GM19043 (cell line): ENCODE measurements at regions not wholly inside any gene's neighbourhood (a gene's known extent, or its start where the extent isn't known, plus 50 kb on each side); places are given as distances from the start of the nearest gene placed in this dataset.
"Not testable (repeated sequence)": the region's sequence is repeated elsewhere in the genome, so short reads cannot be mapped to it uniquely, and the experiment has no call there.

ENCODE experiments used
- ATAC-seq: cut with Tn5 transposase; IDR thresholded peaks from one replicate; pipeline ENCODE4 v1.9.1; 2021; ENCODE audit warnings: low read depth; ENCODE audit not compliant: unreplicated experiment

DNA sequence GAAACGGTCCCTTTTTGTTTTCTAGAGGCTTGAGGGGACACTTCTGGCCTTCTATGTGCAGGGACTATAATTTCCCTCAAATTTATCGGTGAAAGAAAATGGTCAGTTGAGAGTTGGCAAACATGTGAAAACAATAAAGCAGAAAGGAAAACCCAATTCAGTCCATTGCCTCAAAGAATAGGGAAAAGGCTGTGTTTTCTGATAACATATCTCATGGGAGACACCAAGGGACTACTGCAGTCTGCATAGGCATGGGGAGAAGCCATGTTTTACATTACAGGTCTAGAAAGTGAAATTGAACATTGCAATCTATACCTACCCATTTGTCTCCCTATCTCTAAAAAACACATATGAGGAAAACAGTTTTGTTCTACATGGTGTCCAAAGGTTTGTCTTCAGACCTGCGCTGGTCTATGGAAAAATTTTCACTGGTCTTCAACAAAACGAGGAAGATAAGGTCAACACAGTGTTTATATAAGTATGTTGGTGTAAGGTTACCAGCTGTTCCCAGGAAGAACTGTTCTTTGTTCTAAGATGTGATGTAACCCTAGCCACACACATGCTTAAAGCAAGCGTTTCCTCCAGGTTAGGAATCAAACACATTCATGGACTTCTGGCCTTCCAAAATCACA, 179.7 kb downstream of the MREG start:
- no peak for ATAC-seq

DNA sequence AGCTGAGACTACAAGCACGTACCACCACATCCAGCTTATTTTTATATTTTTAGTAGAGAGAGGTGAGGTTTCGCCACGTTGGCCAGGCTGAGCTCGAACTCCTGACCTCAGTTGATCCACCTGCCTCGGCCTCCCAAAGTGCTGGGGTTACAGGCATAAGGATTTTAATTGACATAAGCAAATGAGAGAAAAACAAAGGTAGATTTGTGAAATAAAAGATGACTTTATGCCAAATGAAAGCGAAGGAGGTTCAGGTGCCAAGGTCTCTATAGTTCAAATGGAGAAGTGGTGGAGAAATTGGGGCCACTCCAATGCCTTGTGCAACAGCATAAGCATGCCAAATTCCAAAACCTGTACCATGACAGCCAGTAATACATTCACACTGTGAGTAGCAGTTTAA, 180.6 kb downstream of the MREG start:
- no peak for ATAC-seq

DNA sequence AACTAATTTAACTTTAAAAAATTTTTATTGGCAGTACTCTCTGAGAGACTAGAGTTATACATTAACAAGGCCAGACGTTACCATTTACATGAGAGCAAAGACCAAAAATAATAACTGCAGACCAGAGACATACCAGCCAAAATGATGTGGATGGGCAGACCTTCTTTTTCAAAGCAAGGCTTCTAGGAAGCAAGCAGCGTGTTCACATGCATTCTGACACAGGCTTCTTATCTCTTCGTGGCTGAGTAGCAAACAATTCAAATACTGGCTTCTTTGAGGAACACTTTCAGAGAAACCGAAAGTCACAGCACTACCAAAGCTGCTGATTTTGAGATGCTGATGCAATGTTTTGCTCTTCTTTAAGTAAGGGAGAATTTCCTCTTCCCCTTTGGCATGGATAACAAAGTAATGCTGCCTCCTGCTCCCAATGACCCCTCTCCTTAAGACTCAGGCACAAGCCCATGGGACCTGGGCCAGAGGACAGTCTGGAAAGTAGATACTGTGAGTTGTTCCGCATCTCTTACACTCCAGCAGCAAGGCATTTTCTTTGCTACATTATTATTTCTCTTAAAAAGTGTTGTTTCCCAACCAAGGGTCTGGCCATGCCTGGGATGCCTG, 181.9 kb downstream of the MREG start:
- peak; percentile 81 for ATAC-seq

DNA sequence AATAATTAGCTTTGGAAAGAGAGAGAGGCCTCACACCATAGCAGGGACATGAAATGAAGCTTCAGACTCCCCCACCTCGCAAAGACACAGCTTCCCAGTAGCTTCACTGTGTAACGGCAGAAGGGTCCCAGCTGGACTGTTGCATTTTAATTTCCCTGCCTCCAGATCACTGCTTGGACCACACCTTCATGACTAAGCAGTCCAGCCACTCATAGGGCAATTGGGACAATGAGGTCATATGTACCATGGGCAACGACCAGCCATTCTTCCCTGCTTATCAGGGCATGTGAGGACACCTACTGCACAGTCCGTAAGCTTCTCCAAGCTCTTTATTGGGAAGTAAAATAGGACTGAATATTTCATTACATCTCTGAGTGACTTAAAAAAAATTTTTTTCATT, 183.0 kb downstream of the MREG start:
- no peak for ATAC-seq

- ATAC-seq = no peak
These were observed 184.1 kb downstream of the MREG start for GRCh38 chr2:215829261-215829660.

DNA sequence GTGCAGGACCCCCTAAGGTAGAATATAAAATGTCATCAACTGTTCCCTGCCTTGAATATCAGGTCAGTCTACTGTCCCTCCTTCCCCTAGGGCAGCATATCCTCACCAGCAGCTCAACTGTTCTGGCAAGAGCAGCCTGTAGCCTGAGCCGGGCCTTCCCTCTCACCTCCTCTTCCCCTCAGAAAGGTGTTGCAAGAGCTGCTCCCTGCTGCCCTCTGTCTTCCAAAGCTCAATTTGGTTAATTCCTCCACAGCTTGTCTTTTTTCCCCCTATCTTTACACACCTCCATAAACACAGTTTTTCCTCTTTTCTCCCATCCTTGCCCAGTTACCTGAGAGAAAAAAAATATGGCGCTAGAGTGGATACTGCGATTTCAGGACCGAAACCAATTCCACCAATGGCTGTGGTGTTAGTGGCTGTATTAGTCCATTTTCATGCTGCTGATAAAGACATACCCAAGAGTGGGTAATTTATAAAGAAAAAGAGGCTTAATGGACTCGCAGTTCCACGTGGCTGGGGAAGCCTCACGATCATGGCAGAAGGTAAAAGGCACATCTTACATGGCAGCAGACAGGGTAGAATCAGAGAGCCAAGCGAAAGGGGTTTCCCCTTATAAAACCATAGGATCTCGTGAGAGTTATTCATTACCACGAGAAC, 184.7 kb downstream of the MREG start:
- peak; percentile 66 for ATAC-seq

GRCh38 chr2:215826838-215827441, 186.4 kb downstream of the MREG start:
- ATAC-seq = no peak

DNA sequence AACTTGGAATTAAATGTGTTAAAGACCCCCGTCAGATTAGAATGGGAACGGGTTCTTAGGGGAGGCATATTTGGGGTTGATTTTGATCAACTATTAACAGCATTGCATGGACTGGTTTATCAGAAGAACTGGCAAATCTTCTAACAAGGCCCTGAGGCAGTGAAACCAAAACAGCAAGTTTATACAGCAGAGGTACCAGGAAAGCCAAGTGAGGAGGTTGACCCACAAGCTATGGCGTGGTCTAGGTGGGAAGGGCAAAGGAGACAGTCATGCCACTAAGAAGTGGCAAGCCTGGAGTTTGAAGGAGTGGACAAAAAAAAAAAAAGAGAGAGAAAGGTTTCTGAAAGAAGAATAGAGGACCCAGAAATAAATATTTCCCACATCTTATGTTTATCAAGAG, 187.0 kb downstream of the MREG start:
- ATAC-seq = no peak

GRCh38 chr2:215825707-215826106, 187.6 kb downstream of the MREG start:
- no peak for ATAC-seq

DNA sequence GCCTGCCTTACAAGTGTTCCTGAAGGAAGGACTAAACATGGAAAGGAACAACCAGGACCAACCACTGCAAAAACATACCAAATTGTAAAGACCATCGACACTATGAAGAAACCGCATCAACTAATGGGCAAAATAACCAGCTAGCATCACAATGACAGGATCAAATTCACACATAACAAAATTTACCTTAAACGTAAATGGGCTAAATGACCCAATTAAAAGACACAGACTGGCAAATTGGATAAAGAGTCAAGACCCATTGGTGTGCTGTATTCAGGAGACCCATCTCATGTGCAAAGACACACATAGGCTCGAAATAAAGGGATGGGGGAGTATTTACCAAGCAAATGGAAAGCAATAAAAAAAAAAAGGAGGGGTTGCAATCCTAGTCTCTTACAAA, 192.1 kb downstream of the MREG start:
- ATAC-seq = not testable (repeated sequence)

DNA sequence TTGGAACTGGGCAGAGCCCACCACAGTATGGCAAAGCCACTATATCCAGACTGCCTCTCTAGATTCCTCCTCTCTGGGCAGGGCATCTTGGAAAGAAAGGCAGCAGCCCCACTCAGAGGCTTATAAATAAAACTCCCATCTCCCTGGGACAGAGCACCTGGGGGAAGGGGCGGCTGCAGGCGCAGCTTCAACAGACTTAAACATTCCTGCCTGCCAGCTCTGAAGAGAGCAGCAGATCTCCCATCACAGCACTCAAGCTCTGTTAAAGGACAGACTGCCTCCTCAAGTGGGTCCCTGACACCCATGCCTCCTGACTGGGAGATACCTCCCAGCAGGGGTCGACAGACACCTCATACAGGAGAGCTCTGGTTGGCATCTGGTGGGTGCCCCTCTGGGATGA, 193.6 kb downstream of the MREG start:
- ATAC-seq = not testable (repeated sequence)

- no peak for ATAC-seq
These were observed 196.3 kb downstream of the MREG start for GRCh38 chr2:215817046-215817445.

DNA sequence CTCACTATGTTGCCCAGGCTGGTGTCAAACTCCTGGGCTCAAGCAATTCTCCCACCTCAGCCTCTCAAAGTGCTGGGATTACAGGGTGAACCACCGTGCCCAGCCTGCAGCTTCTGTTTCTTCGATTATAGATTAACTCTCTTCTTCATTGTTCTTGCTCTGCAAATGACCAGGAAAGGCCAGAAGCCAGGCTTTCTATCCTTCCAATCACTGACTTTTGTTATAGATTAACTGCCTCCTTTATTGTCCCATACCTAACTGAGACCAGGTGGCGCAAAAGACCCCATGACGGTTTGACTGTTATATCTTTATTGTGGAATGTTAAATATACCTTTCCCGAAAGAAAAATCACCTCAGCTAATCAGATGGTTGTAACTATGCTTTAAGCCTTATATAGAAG, 196.9 kb downstream of the MREG start:
- no peak for ATAC-seq

DNA sequence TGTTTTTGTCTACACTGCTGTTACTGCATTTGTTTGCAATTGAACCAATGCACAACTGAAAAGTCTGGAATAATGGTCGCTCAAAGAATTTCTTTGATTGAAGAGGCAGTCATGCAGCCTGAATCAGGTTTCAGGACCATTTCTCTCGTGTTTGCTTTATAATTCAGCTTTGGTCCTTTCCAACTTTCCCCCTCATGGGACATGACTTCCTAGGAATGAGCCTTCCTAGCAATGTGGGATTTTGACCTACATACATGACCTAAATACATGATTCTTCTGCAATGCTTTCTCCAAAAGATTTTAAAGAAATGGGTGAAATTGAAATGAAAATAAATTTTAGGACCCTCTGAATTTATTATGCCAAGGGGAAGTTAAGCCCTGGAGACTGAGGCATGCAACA, 197.4 kb downstream of the MREG start:
- no peak for ATAC-seq

DNA sequence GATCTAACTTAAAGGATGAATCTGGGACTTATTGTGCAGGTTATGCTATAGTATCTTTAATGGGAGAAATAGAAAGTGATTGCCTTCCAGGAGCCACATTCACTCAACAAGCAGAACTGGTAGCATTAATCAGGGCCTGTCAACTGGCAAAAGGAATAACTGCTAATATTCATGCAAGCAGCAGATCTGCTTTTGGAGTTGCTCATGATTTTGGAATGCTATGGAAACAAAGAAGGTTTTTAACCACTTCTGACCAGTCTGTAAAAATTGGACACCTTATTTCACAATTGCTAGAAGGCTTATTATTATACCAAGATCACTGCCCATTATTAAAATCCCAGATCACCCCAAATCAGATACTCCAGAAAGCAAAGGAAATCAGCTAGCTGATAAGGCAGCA, 200.4 kb downstream of the MREG start:
- ATAC-seq = no peak

DNA sequence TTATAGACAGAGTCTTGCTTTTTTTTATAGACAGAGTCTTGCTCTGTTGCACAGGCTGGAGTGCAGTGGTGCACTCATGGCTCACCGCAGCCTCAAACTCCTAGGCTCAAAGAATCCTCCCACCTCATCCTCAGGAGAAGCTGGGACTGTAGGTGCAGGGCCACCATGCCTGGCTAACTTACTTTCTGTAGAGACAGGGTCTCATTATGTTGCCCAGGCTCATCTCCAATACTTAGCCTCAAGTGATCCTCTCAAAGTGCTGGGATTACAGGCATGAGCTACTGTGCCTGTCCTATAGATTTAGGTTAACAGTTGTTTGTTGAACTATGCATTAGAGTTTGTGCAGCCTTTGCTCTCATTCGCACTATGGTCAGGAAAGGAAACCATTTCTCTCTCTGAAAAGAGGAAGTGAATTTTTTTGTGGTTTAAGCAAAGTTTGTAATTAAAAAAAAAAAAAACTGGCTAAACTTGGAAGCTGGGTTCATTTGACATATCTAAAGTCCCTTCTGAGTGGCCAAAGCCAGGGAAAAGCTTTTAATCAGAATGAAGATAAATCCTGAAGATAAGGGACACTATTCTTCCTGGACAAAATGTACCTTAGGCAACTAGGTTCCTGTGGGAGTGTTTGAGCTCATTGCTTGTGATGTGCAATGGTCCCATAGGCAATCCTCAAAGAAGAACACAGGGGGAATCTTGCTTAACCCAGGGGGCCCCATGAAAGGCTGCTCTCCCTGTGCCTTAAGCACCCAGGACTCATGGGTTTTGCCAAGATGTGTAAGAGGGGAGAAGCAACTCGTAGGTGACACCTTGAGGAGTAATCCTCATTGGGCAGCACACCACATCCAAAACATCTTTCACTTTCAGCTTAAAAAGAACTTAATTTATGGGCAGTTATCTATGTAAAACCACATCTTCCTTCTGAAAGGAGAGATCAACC, 201.7 kb downstream of the MREG start:
- ATAC-seq = peak; percentile 91

DNA sequence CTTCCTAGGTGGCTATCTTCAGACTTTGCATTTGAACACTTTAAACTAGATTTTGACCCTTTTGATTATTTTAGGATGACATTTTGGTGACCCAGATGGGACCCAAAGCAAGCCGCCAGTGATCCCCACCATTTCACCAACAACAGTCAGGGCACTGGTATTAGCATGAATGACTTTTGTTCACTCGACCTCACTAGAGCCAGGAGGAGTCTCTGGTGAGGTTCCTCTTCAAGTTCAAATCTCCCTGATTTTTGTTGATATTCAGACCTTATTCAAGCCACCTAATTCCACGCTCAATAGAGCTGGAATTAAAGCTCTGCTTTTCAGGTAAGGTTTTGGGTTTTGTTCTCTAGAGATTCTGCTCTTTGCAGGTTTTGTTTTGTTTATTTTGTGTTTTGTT, 202.3 kb downstream of the MREG start:
- peak; percentile 26 for ATAC-seq

DNA sequence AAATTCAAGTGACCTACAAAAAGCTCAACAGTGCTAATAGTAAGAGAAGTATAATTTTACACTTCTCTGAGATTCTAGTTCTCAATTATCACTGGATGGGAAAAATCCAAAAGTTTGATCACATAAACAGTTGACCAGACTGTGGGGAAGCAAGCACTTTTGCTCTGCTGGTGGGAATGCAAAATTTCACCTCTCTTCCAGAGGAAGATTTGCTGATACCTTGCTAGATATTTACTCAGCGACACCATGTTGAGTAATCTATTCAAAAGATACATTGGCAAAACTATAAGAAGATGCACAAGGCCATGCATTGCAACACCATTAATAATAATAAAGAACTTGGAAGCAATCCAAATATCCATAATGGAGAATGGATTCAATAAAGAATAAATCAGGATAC, 204.4 kb downstream of the MREG start:
- no peak for ATAC-seq

DNA sequence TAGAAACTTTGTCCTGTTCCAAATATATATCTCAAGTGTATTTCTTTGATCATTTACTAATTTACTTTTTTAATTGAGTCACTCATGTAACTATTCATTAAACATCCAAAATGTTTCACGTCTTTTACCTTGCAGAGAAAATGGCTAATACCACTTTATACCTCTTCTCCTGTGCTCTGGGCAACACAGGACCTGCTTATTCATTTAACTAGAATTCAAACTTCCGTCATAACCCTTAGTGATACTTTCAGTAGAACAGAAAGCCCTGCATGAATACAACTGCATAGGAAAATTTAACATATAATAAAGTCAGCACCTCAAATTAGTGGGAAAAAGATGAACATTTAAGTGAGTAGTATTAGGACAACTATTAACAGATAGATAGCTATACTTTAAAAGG, 205.2 kb downstream of the MREG start:
- ATAC-seq = no peak

GRCh38 chr2:215805493-215805892, 207.9 kb downstream of the MREG start:
- ATAC-seq = no peak

DNA sequence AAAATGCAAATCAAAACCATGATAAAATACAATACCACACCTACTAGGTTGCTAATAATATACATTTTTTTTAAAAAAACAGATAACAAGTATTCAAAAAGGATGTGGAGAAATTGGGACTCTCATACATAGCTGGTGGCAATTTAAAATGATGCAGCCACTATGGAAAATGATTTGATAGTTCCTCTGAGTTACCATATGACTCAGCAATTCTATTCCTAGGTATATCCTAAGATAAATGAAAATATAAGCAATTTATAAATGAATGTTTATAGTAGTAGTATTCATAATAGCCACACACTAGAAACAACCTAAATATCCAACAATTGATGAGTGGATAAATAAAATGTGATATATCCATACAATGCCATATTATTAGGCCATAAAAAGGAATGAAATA, 210.2 kb downstream of the MREG start:
- no peak for ATAC-seq
